IMR-90 (cell line): ENCODE measurements at regions not wholly inside any gene's neighbourhood (a gene's known extent, or its start where the extent isn't known, plus 50 kb on each side); places are given as distances from the start of the nearest gene placed in this dataset.
A peak's percentile ranks its signal among the peaks of the same experiment; 100 is the strongest.

Experiments
- ATAC-seq: fragments of 200-7000 bp; cut with Tn5 transposase; 2 replicates; pipeline ENCODE4 v1.9.1; 2020; ENCODE audit warnings: low read depth, mild to moderate bottlenecking, moderate library complexity
- BruUV-seq: library from RNA; stranded (reverse); fragments of 400-500 nt; replicated peaks from 2 replicates; lab custom pipeline; 2021; lab: Mats Ljungman, UMichigan
- CTCF ChIA-PET: fragments of 300-600 bp; formaldehyde crosslinking; extraction: SDS; loops from one replicate; lab custom pipeline; 2021; ENCODE audit warnings: antibody characterized with exemption; lab: Yijun Ruan, JAX
- POLR2A ChIA-PET: fragments of 300-600 bp; sonication (Branson Sonifier 250); formaldehyde crosslinking; loops from one replicate; lab custom pipeline; 2022; ENCODE audit warnings: antibody characterized with exemption; ENCODE audit not compliant: unreplicated experiment; lab: Charles Lee
- DNase-seq: peaks from one replicate; pipeline ENCODE4 v3.0.0; 2013
- H2AFZ ChIP-seq: replicated peaks from 2 replicates; pipeline ENCODE3; 2013; ENCODE audit warnings: low read length, mild to moderate bottlenecking; ENCODE audit not compliant: poor library complexity
- H2AK5ac ChIP-seq: 2 replicates; pipeline ENCODE4 v1.6.1; 2013; ENCODE audit warnings: low read depth, low read length, inconsistent platforms
- H2AK9ac ChIP-seq: replicated peaks from 2 replicates; pipeline ENCODE3; 2013; ENCODE audit warnings: mild to moderate bottlenecking, low read depth, low read length, moderate library complexity; ENCODE audit not compliant: poor library complexity
- H2BK120ac ChIP-seq: 2 replicates; pipeline ENCODE4 v1.6.1; 2013; ENCODE audit warnings: low read depth, low read length, inconsistent platforms
- H2BK15ac ChIP-seq: 3 replicates; pipeline ENCODE4 v1.6.1; 2013; ENCODE audit warnings: low read depth, low read length, inconsistent platforms
- H2BK20ac ChIP-seq: 2 replicates; pipeline ENCODE4 v1.6.1; 2013; ENCODE audit warnings: low read depth, mild to moderate bottlenecking, inconsistent platforms, low read length, moderate library complexity
- H2BK5ac ChIP-seq: 2 replicates; pipeline ENCODE4 v1.6.1; 2013; ENCODE audit warnings: mild to moderate bottlenecking, low read depth, low read length, inconsistent platforms; ENCODE audit not compliant: poor library complexity, severe bottlenecking
- H3K14ac ChIP-seq: replicated peaks from 2 replicates; pipeline ENCODE4 v1.6.1; 2013; ENCODE audit warnings: low read depth, low read length, inconsistent platforms
- H3K18ac ChIP-seq: 2 replicates; pipeline ENCODE4 v1.6.1; 2013; ENCODE audit warnings: low read depth, low read length, control low read depth
- H3K23ac ChIP-seq: 2 replicates; pipeline ENCODE4 v1.6.1; 2013; ENCODE audit warnings: low read depth, low read length, inconsistent platforms
- H3K27ac ChIP-seq: 2 replicates; pipeline ENCODE4 v1.5.1; 2013; ENCODE audit warnings: mild to moderate bottlenecking, control low read depth, low read length; ENCODE audit not compliant: insufficient read depth
- H3K27me3 ChIP-seq: 2 replicates; pipeline ENCODE4 v1.6.1; 2013; ENCODE audit warnings: low read length; ENCODE audit not compliant: control insufficient read depth, insufficient read depth
- H3K36me3 ChIP-seq: 2 replicates; pipeline ENCODE4 v1.6.1; 2013; ENCODE audit warnings: low read length, mixed read lengths; ENCODE audit not compliant: control insufficient read depth, insufficient read depth
- H3K4ac ChIP-seq: 2 replicates; pipeline ENCODE4 v1.6.1; 2013; ENCODE audit warnings: low read depth, low read length, inconsistent platforms
- H3K4me1 ChIP-seq: 2 replicates; pipeline ENCODE4 v1.6.1; 2013; ENCODE audit warnings: low read length, mixed read lengths; ENCODE audit not compliant: control insufficient read depth, insufficient read depth
- H3K4me2 ChIP-seq: 2 replicates; pipeline ENCODE4 v1.6.1; 2013; ENCODE audit warnings: low read depth, mild to moderate bottlenecking, control low read depth, low read length, moderate library complexity
- H3K4me3 ChIP-seq: 2 replicates; pipeline ENCODE4 v1.5.1; 2013; ENCODE audit warnings: low read depth, mild to moderate bottlenecking, control low read depth, low read length, moderate library complexity; ENCODE audit not compliant: insufficient read depth
- H3K56ac ChIP-seq: 2 replicates; pipeline ENCODE4 v1.6.1; 2013; ENCODE audit warnings: low read length, inconsistent platforms; ENCODE audit not compliant: insufficient read depth; ENCODE audit errors: extremely low read depth
- H3K79me1 ChIP-seq, 2 experiments: 2 replicates each; pipeline ENCODE4 v1.6.1; 2013; ENCODE audit warnings: low read length in 2 of 2, inconsistent platforms in 1 of 2, low read depth in 1 of 2
- H3K9ac ChIP-seq: 2 replicates; pipeline ENCODE4 v1.6.1; 2013; ENCODE audit warnings: low read depth, low read length, control low read depth
- H3K9me1 ChIP-seq: 2 replicates; pipeline ENCODE4 v1.6.1; 2013; ENCODE audit warnings: low read length, inconsistent platforms; ENCODE audit not compliant: insufficient read depth
- H3K9me3 ChIP-seq: 2 replicates; pipeline ENCODE4 v1.6.1; 2013; ENCODE audit warnings: low read length; ENCODE audit not compliant: control insufficient read depth, insufficient read depth
- H4K20me1 ChIP-seq: 2 replicates; pipeline ENCODE4 v1.6.1; 2013; ENCODE audit warnings: low read length, inconsistent platforms; ENCODE audit not compliant: insufficient read depth
- H4K5ac ChIP-seq: 2 replicates; pipeline ENCODE4 v1.6.1; 2013; ENCODE audit warnings: mild to moderate bottlenecking, low read depth, low read length, control low read depth
- H4K8ac ChIP-seq, 2 experiments: 2 replicates each; pipeline ENCODE4 v1.6.1; 2013; ENCODE audit warnings: low read depth in 2 of 2, low read length in 2 of 2, control low read depth in 1 of 2, inconsistent platforms in 1 of 2
- H4K91ac ChIP-seq: 2 replicates; pipeline ENCODE4 v1.6.1; 2013; ENCODE audit warnings: low read depth, low read length, inconsistent platforms; ENCODE audit not compliant: insufficient read depth
- BHLHE40 ChIP-seq: fragments of 150-350 bp; IDR thresholded peaks from 2 replicates; pipeline ENCODE4 v1.6.1; 2016; ENCODE audit warnings: mild to moderate bottlenecking, low read depth, low read length
- CEBPB ChIP-seq: IDR thresholded peaks from 2 replicates; pipeline ENCODE4 v1.6.1; 2012; ENCODE audit warnings: low read depth, low read length, improper control_type of control experiment
- CHD1 ChIP-seq: IDR thresholded peaks from 2 replicates; pipeline ENCODE4 v1.6.1; 2012; ENCODE audit warnings: low read depth, low read length, improper control_type of control experiment
- CTCF ChIP-seq: conservative IDR thresholded peaks from 2 replicates; pipeline ENCODE4 v1.5.1; 2012; ENCODE audit warnings: mild to moderate bottlenecking, low read depth, low read length, improper control_type of control experiment
- ELK1 ChIP-seq: fragments of 150-350 bp; IDR thresholded peaks from 2 replicates; pipeline ENCODE4 v1.6.1; 2016; ENCODE audit warnings: low read depth, mild to moderate bottlenecking, low read length, moderate library complexity, borderline replicate concordance
- FOS ChIP-seq: fragments of 150-350 bp; IDR thresholded peaks from 2 replicates; pipeline ENCODE4 v1.6.1; 2016; ENCODE audit warnings: low read depth, low read length
- MAFK ChIP-seq: IDR thresholded peaks from 2 replicates; pipeline ENCODE4 v1.6.1; 2012; ENCODE audit warnings: low read depth, low read length, improper control_type of control experiment
- MAZ ChIP-seq: IDR thresholded peaks from 2 replicates; pipeline ENCODE4 v1.6.1; 2012; ENCODE audit warnings: low read depth, mild to moderate bottlenecking, low read length, improper control_type of control experiment, moderate library complexity, borderline replicate concordance
- MXI1 ChIP-seq: IDR thresholded peaks from 2 replicates; pipeline ENCODE4 v1.6.1; 2012; ENCODE audit warnings: low read depth, mild to moderate bottlenecking, low read length, moderate library complexity, borderline replicate concordance
- NFE2L2 ChIP-seq: fragments of 150-350 bp; IDR thresholded peaks from 2 replicates; pipeline ENCODE4 v1.6.1; 2016; ENCODE audit warnings: low read depth, mild to moderate bottlenecking, low read length
- POLR2A ChIP-seq: IDR thresholded peaks from 2 replicates; pipeline ENCODE4 v1.6.1; 2012; ENCODE audit warnings: mild to moderate bottlenecking, low read depth, low read length
- RAD21 ChIP-seq: IDR thresholded peaks from 2 replicates; pipeline ENCODE4 v1.6.1; 2012; ENCODE audit warnings: low read length, improper control_type of control experiment
- RCOR1 ChIP-seq: IDR thresholded peaks from 2 replicates; pipeline ENCODE4 v1.6.1; 2012; ENCODE audit warnings: mild to moderate bottlenecking, low read length, improper control_type of control experiment; ENCODE audit not compliant: insufficient replicate concordance
- RFX5 ChIP-seq: IDR thresholded peaks from 2 replicates; pipeline ENCODE4 v1.8.0; 2012; ENCODE audit warnings: low read depth, mild to moderate bottlenecking, low read length, moderate library complexity
- SMC3 ChIP-seq: fragments of 150-350 bp; IDR thresholded peaks from 2 replicates; pipeline ENCODE4 v1.6.1; 2016; ENCODE audit warnings: low read depth, mild to moderate bottlenecking, antibody characterized with exemption, low read length, moderate library complexity
- USF2 ChIP-seq: fragments of 150-350 bp; IDR thresholded peaks from 2 replicates; pipeline ENCODE4 v1.6.1; 2017; ENCODE audit warnings: mild to moderate bottlenecking, antibody characterized with exemption, low read length, low read depth
- WGBS, 2 experiments: methylation state at CpG; one replicate each; pipeline versions ENCODE4 v1.1.5 to v1.1.7; 2013; ENCODE audit warnings: missing lambda C conversion rate in 2 of 2; ENCODE audit not compliant: insufficient read length in 1 of 2; ENCODE audit errors: extremely low coverage in 2 of 2; 5-methylcytosine and 5-hydroxymethylcytosine counted together
- dilution Hi-C: fragments of 300-500 bp; cut with HindIII; formaldehyde crosslinking; loops from one replicate; pipeline ENCODE4 v1.14.3; 2018; ENCODE audit warnings: low sequenced_read_pairs; ENCODE audit not compliant: unreplicated experiment
- in situ Hi-C: fragments of 300-500 bp; cut with MboI; formaldehyde crosslinking; loops from 3 replicates; pipeline ENCODE4 v1.14.3; 2019; ENCODE audit warnings: low sequenced_read_pairs, inconsistent platforms, mixed read lengths
- intact Hi-C: fragments of 100-400 bp; cut with micrococcal nuclease; formaldehyde crosslinking; loops from 2 replicates; pipeline ENCODE4 v1.10.0; 2022

GRCh38 chr2:6183226-6183625, 491.0 kb downstream of the SOX11 start:
- ATAC-seq (no peak), DNase-seq (no peak)
- Histone ChIP-seq H2AK9ac (no peak overlapping the region), H3K9me3 (no peaks in the 10 kb centered on the region), H3K4ac (peak overlapping the region; percentile 18; the same call in 1 of the 2 replicates), H3K27ac (no peak overlapping the region), H3K56ac (no peak overlapping the region), H3K36me3 (no peaks in the 10 kb centered on the region), H3K9ac (no peak overlapping the region), H3K23ac (no peak overlapping the region), H4K91ac (peak overlapping the region; percentile 19; the same call in 1 of the 2 replicates), H4K20me1 (no peaks in the 10 kb centered on the region), H4K5ac (peak overlapping the region; percentile 81; the same call in 1 of the 2 replicates), H4K8ac (no peak overlapping the region), H3K14ac (no peak overlapping the region), H3K9me1 (peaks cover 2% of the 10 kb centered on the region; the same call in 1 of the 2 replicates), H2BK15ac (no peak overlapping the region; the same call in 2 of the 3 replicates), H3K18ac (no peak overlapping the region), H3K4me2 (no peak overlapping the region), H2AK5ac (0 out of 2 replicates have a peak overlapping the region, but pooled peaks have one; percentile 5), H3K4me3 (no peak overlapping the region), H2BK120ac (no peak overlapping the region; the same call in 1 of the 2 replicates), H2BK5ac (no peak overlapping the region), H2AFZ (no peak overlapping the region), H2BK20ac (no peak overlapping the region), H3K79me1 (no peaks in the 10 kb centered on the region), H3K27me3 (no peaks in the 10 kb centered on the region), H3K4me1 (peaks cover 13% of the 10 kb centered on the region)
- in situ Hi-C loops (no loop called here), intact Hi-C loops (loop anchor here (5.0 to 10.0 kb wide), 2 partner anchors 491 to 592 kb away; partner anchors contain the start of gene SOX11), dilution Hi-C loops (no loop called here)
- POLR2A ChIA-PET: no interaction called here
- no TSS peak for BruUV-seq
- CTCF ChIA-PET: no interaction called here
- TF ChIP-seq FOS (no peak), POLR2A (no peak), RFX5 (no peak), SMC3 (no peak), CEBPB (no peak), NFE2L2 (no peak), RCOR1 (no peak), MXI1 (no peak), CTCF (no peak), USF2 (no peak), BHLHE40 (no peak), CHD1 (no peak), MAFK (no peak), ELK1 (no peak), RAD21 (no peak), MAZ (no peak)
- WGBS, 2 experiments: no CpG with 5 or more reads among the region's 1 CpG
